Uterus (tissue), 2 donors: ENCODE measurements at regions not wholly inside any gene's neighbourhood (a gene's known extent, or its start where the extent isn't known, plus 50 kb on each side); places are given as distances from the start of the nearest gene placed in this dataset.
"Not testable (repeated sequence)": the region's sequence is repeated elsewhere in the genome, so short reads cannot be mapped to it uniquely, and the experiment has no call there.

ENCODE experiments used
- POLR2A ChIP-seq, 2 donors: fragments of 450-650 bp; IDR thresholded peaks; one replicate each; pipeline ENCODE4 v1.6.1; 2016; ENCODE audit warnings: antibody characterized with exemption in 2 of 2, mild to moderate bottlenecking in 1 of 2, moderate library complexity in 1 of 2
- TF ChIP-seq, protein P1 (sequence below), 4 experiments: fragments of 200-600 bp in 2 of 4; fragments of 450-650 bp in 2 of 4; sonication (generic) in 2 of 4; IDR thresholded peaks; one replicate each; pipeline ENCODE4 v1.5.1; 2016 to 2019; ENCODE audit warnings: antibody characterized with exemption in 4 of 4, mild to moderate bottlenecking in 2 of 4, moderate library complexity in 1 of 4

- TF ChIP-seq, protein P1, sequence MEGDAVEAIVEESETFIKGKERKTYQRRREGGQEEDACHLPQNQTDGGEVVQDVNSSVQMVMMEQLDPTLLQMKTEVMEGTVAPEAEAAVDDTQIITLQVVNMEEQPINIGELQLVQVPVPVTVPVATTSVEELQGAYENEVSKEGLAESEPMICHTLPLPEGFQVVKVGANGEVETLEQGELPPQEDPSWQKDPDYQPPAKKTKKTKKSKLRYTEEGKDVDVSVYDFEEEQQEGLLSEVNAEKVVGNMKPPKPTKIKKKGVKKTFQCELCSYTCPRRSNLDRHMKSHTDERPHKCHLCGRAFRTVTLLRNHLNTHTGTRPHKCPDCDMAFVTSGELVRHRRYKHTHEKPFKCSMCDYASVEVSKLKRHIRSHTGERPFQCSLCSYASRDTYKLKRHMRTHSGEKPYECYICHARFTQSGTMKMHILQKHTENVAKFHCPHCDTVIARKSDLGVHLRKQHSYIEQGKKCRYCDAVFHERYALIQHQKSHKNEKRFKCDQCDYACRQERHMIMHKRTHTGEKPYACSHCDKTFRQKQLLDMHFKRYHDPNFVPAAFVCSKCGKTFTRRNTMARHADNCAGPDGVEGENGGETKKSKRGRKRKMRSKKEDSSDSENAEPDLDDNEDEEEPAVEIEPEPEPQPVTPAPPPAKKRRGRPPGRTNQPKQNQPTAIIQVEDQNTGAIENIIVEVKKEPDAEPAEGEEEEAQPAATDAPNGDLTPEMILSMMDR (IDR thresholded peaks at IDR 0.05), result not testable (repeated sequence)
- not testable (repeated sequence) for TF ChIP-seq POLR2A (IDR thresholded peaks at IDR 0.05)
These were observed 105.3 kb upstream of the MPHOSPH6 start for GRCh38 chr16:82275349-82275748.
